ENCODE measurements at regions not wholly inside any gene's neighbourhood (a gene's known extent, or its start where the extent isn't known, plus 50 kb on each side); places are given as distances from the start of the nearest gene placed in this dataset.

DNA sequence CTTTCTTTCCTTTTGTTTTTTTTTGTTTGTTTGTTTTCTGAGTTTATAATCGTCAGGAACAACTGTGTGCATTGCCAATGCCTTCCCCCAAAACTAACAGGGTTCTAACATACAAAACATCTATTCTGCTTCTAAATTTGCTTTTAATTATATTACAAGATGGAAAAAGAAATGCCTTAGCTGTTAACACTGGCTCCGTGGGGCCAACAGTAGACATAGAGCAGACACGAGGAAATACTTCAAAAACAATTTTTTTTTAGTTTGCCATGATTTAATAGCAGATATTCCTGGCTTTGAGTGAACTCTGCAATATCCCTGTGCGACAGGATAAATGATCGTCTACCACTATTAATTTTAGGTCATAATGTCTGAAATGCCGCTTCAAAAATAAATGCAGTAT is 153.3 kb upstream of the HNRNPA3 start:
- H3K9me3 ChIP-seq, result no peaks in the 10 kb centered on the region
- no peak overlapping the region for H3K4me3 ChIP-seq
- H3K4me1 ChIP-seq, result no peaks in the 10 kb centered on the region
- TF ChIP-seq, protein P1, sequence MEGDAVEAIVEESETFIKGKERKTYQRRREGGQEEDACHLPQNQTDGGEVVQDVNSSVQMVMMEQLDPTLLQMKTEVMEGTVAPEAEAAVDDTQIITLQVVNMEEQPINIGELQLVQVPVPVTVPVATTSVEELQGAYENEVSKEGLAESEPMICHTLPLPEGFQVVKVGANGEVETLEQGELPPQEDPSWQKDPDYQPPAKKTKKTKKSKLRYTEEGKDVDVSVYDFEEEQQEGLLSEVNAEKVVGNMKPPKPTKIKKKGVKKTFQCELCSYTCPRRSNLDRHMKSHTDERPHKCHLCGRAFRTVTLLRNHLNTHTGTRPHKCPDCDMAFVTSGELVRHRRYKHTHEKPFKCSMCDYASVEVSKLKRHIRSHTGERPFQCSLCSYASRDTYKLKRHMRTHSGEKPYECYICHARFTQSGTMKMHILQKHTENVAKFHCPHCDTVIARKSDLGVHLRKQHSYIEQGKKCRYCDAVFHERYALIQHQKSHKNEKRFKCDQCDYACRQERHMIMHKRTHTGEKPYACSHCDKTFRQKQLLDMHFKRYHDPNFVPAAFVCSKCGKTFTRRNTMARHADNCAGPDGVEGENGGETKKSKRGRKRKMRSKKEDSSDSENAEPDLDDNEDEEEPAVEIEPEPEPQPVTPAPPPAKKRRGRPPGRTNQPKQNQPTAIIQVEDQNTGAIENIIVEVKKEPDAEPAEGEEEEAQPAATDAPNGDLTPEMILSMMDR (IDR thresholded peaks at IDR 0.05), result no peak
- H3K27me3 ChIP-seq, result no peaks in the 10 kb centered on the region
- H3K27ac ChIP-seq, result no peak overlapping the region
- DNase-seq (ENCODE audit: low spot score), result no peak
- no peaks in the 10 kb centered on the region for H3K36me3 ChIP-seq

DNA sequence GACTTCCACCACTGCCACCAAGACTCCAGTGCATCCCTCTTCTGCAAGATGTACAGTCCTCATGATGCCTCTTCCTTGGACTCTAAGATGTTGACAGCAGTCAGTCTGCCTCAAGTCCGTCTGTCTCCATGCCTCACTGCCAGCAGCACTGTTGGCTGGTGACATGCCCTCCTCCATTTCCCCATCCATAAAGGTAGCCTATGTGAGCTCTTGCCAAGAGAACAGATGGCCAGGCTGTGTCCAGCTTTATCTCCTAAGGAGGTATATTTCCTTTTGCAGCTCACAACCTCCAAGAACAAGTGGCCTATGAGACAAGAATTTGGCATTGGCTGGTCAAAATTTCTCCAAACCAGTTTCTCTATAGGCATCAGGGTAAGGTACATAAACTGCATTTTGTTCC is 149.3 kb upstream of the HNRNPA3 start:
- Histone ChIP-seq H3K27ac (no peak overlapping the region), H3K4me1 (no peaks in the 10 kb centered on the region), H3K36me3 (no peaks in the 10 kb centered on the region), H3K9me3 (no peaks in the 10 kb centered on the region), H3K27me3 (no peaks in the 10 kb centered on the region), H3K4me3 (no peak overlapping the region)
- no peak for DNase-seq (ENCODE audit: low spot score)
- TF ChIP-seq, protein P1 (IDR thresholded peaks at IDR 0.05), result no peak

DNA sequence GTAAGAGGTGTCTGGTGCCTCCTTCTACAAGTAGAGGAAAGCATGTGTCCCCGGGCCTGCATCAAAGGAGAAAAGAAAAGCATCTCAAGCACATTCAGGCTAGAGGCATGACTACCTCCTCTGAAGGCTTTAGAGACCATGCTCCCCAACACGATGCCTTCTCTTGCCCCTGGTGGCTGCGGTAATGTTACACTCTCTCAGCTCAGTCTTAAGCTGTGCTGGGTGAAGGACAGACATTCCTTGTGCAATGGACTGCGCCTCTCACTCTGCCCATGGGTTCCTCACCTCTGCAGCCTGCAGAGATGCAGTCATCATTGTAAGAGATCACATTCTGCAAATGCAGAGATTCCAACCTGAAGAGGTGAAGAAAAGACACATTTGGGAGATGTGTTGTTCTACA is 148.2 kb upstream of the HNRNPA3 start:
- Histone ChIP-seq H3K36me3 (no peaks in the 10 kb centered on the region), H3K27me3 (no peaks in the 10 kb centered on the region), H3K4me1 (no peaks in the 10 kb centered on the region), H3K27ac (no peak overlapping the region), H3K9me3 (no peaks in the 10 kb centered on the region), H3K4me3 (no peak overlapping the region)
- DNase-seq (ENCODE audit: low spot score), result no peak
- TF ChIP-seq, protein P1 (IDR thresholded peaks at IDR 0.05), result no peak

DNA sequence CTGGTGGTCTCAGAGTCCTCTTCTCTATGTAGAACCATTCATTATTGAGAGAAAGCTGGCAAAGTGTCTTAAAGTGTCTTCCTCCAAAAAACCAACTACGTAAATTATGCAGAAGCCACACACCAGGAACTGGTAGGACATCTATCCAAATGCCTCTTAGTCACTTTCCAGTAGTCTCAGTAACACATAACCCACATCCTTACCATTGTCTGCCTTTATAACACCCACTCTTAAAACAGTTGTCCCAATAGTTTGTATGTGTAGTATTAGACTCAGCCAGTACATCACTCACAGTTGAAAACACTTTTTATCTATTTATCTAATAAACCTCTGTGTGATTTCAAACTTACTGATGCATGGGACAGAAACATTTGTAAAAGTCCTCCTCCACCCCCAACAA is 143.6 kb upstream of the HNRNPA3 start:
- no peaks in the 10 kb centered on the region for H3K9me3 ChIP-seq
- no peak overlapping the region for H3K27ac ChIP-seq
- H3K4me3 ChIP-seq, result no peak overlapping the region
- H3K27me3 ChIP-seq, result no peaks in the 10 kb centered on the region
- TF ChIP-seq, protein P1 (IDR thresholded peaks at IDR 0.05), result no peak
- DNase-seq (ENCODE audit: low spot score), result no peak
- no peaks in the 10 kb centered on the region for H3K4me1 ChIP-seq
- no peaks in the 10 kb centered on the region for H3K36me3 ChIP-seq

DNA sequence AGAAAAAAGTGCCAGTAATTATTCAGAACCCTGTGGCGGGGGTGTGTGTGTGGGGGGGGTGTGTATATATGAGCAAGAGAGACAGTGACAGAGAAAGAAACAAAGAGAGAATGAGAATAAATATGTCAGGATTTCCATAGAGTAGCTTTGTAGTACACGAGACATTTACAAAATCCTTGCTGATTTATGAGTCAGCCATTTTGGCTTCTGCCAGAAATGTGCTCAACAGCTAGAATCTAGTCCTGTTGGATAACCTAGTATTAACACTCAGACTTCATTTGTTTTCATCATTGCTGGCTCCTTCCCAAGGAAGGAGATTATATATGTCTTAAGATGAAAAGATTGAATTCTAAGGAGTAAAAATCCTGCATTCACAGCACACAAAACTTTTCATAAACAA is 140.5 kb upstream of the HNRNPA3 start:
- Histone ChIP-seq H3K27ac (no peak overlapping the region), H3K27me3 (no peaks in the 10 kb centered on the region), H3K4me1 (no peaks in the 10 kb centered on the region), H3K9me3 (no peaks in the 10 kb centered on the region), H3K4me3 (no peak overlapping the region), H3K36me3 (no peaks in the 10 kb centered on the region)
- DNase-seq (ENCODE audit: low spot score), result no peak
- TF ChIP-seq, protein P1 (IDR thresholded peaks at IDR 0.05), result no peak

DNA sequence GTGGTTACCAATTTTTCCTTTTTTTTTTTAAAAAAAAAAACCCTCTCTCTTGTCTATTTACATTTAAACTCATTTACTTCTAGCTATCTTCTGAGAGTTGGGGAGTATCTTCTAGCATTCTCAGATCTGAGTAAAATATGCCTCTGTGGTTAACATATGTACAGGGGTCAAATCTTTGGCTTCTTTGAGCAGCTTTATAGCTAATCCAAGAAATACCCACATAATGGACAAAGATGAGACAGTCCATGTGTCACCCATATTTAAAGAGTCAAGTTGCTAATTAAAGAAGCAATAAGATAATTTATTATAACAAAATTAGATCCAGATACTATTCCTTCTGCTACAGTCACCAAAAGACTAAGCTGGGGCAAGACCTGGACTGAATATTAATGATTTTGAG is 139.0 kb upstream of the HNRNPA3 start:
- DNase-seq (ENCODE audit: low spot score), result no peak
- no peaks in the 10 kb centered on the region for H3K4me1 ChIP-seq
- TF ChIP-seq, protein P1 (IDR thresholded peaks at IDR 0.05), result no peak

More for the DNA sequence above, 139.0 kb upstream of the HNRNPA3 start:
- Histone ChIP-seq H3K4me3 (no peak overlapping the region), H3K36me3 (no peaks in the 10 kb centered on the region), H3K9me3 (no peaks in the 10 kb centered on the region), H3K27ac (no peak overlapping the region), H3K27me3 (no peaks in the 10 kb centered on the region)
